SK-N-SH treated with all-trans-retinoic acid at 6 μM for 48 hours (cell line): ENCODE measurements at regions not wholly inside any gene's neighbourhood (a gene's known extent, or its start where the extent isn't known, plus 50 kb on each side); places are given as distances from the start of the nearest gene placed in this dataset.

Experiments used
- ATAC-seq: fragments of 200-7000 bp; cut with Tn5 transposase; 3 replicates; pipeline ENCODE4 v1.9.1; 2020; ENCODE audit warnings: mild to moderate bottlenecking, moderate library complexity
- ARNTL ChIP-seq: fragments of 450-650 bp; formaldehyde crosslinking; IDR thresholded peaks from 2 replicates; pipeline ENCODE4 v1.5.0; 2020; ENCODE audit warnings: low read depth, mild to moderate bottlenecking, moderate library complexity, borderline replicate concordance
- BACH2 ChIP-seq: fragments of 250-450 bp; sonication (Bioruptor Pico); IDR thresholded peaks from 2 replicates; pipeline ENCODE4 v1.9.0; 2021; ENCODE audit warnings: mild to moderate bottlenecking, borderline replicate concordance
- CSDC2 ChIP-seq: fragments of 250-450 bp; sonication (Bioruptor Pico); IDR thresholded peaks from 2 replicates; pipeline ENCODE4 v1.5.0; 2020; ENCODE audit warnings: mild to moderate bottlenecking, moderate library complexity
- ESRRG ChIP-seq: fragments of 250-450 bp; sonication (Bioruptor Pico); IDR thresholded peaks from 2 replicates; pipeline ENCODE4 v1.6.1; 2021; ENCODE audit warnings: mild to moderate bottlenecking
- GLIS3 ChIP-seq: fragments of 250-450 bp; sonication (Bioruptor Pico); IDR thresholded peaks from 2 replicates; pipeline ENCODE4 v1.5.0; 2020; ENCODE audit warnings: mild to moderate bottlenecking, moderate library complexity
- ISL1 ChIP-seq: fragments of 250-450 bp; sonication (Bioruptor Pico); IDR thresholded peaks from 2 replicates; pipeline ENCODE4 v2.1.2; 2022; ENCODE audit warnings: mild to moderate bottlenecking, moderate library complexity
- OSR1 ChIP-seq: fragments of 250-450 bp; sonication (Bioruptor Pico); IDR thresholded peaks from 2 replicates; pipeline ENCODE4 v1.8.0; 2022; ENCODE audit warnings: moderate library complexity, mild to moderate bottlenecking, inconsistent platforms
- PATZ1 ChIP-seq: fragments of 250-450 bp; sonication (Bioruptor Pico); IDR thresholded peaks from 2 replicates; pipeline ENCODE4 v1.8.0; 2020; ENCODE audit warnings: mild to moderate bottlenecking, moderate library complexity, borderline replicate concordance
- POU6F1 ChIP-seq: fragments of 250-450 bp; sonication (Bioruptor Pico); IDR thresholded peaks from 2 replicates; pipeline ENCODE4 v1.8.0; 2021; ENCODE audit warnings: low read depth, mild to moderate bottlenecking, moderate library complexity, borderline replicate concordance
- RARB ChIP-seq: fragments of 250-450 bp; sonication (Bioruptor Pico); IDR thresholded peaks from 2 replicates; pipeline ENCODE4 v1.8.0; 2021; ENCODE audit warnings: mild to moderate bottlenecking, moderate library complexity
- SNAI2 ChIP-seq: fragments of 250-450 bp; sonication (Bioruptor Pico); IDR thresholded peaks from 2 replicates; pipeline ENCODE4 v1.5.0; 2020; ENCODE audit warnings: mild to moderate bottlenecking, moderate library complexity
- TCF4 ChIP-seq: fragments of 250-450 bp; sonication (Bioruptor Pico); IDR thresholded peaks from 2 replicates; pipeline ENCODE4 v1.8.0; 2021; ENCODE audit warnings: mild to moderate bottlenecking, moderate library complexity, borderline replicate concordance
- TOX ChIP-seq: fragments of 250-450 bp; sonication (Bioruptor Pico); IDR thresholded peaks from 2 replicates; pipeline ENCODE4 v1.8.0; 2021; ENCODE audit warnings: mild to moderate bottlenecking, moderate library complexity, borderline replicate concordance
- TSHZ2 ChIP-seq: fragments of 250-450 bp; sonication (Bioruptor Pico); IDR thresholded peaks from 2 replicates; pipeline ENCODE4 v1.5.0; 2020; ENCODE audit warnings: mild to moderate bottlenecking, moderate library complexity
- ZC3H10 ChIP-seq: fragments of 250-450 bp; sonication (Bioruptor Pico); IDR thresholded peaks from 2 replicates; pipeline ENCODE4 v1.5.1; 2021; ENCODE audit warnings: mild to moderate bottlenecking, moderate library complexity
- ZFP3 ChIP-seq: fragments of 250-450 bp; sonication (Bioruptor Pico); IDR thresholded peaks from 2 replicates; pipeline ENCODE4 v1.5.0; 2020; ENCODE audit warnings: mild to moderate bottlenecking, moderate library complexity
- ZFP30 ChIP-seq: fragments of 450-650 bp; formaldehyde crosslinking; IDR thresholded peaks from 2 replicates; pipeline ENCODE4 v1.5.0; 2022; ENCODE audit warnings: mild to moderate bottlenecking, moderate library complexity
- ZNF565 ChIP-seq: fragments of 450-650 bp; formaldehyde crosslinking; conservative IDR thresholded peaks from 2 replicates; pipeline ENCODE4 v1.5.0; 2020; ENCODE audit warnings: low read depth, mild to moderate bottlenecking, moderate library complexity
- ZNF70 ChIP-seq: fragments of 450-650 bp; formaldehyde crosslinking; IDR thresholded peaks from 2 replicates; pipeline ENCODE4 v1.5.0; 2020; ENCODE audit warnings: mild to moderate bottlenecking, moderate library complexity
- ZNF8 ChIP-seq: fragments of 450-650 bp; formaldehyde crosslinking; IDR thresholded peaks from 2 replicates; pipeline ENCODE4 v1.5.0; 2020; ENCODE audit warnings: mild to moderate bottlenecking, moderate library complexity
- TF ChIP-seq, protein P1 (sequence below): fragments of 250-450 bp; sonication (Bioruptor Pico); IDR thresholded peaks from 2 replicates; pipeline ENCODE4 v1.5.1; 2020; ENCODE audit warnings: low read depth, mild to moderate bottlenecking, moderate library complexity
- TF ChIP-seq, protein P2 (sequence below): fragments of 250-450 bp; sonication (Bioruptor Pico); IDR thresholded peaks from 2 replicates; pipeline ENCODE4 v1.5.1; 2021; ENCODE audit warnings: mild to moderate bottlenecking, moderate library complexity

DNA sequence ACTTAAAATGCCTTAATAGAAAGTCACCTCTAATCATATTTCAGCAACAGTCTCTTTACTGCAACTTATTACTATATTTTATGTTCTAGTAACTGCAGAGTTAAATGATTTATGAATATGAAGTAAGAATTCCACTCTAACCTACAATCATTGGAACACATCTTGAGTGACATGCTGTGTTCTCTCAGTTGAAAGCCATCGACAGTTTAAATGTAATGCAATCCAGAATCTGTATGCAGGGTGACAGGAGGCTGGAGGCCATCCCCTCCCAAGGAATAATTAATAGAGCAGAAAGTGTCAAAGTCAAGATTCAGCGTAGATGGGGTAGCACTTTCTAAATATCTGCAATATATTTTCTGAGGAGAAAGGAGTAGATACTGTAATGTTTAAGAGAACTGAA is 590.3 kb upstream of the SORCS1 start:
- no peak for ATAC-seq
- TF ChIP-seq POU6F1 (CRISPR knock-in tag) (no peak), PATZ1 (CRISPR knock-in tag) (no peak), CSDC2 (no peak), ZC3H10 (no peak), TOX (CRISPR knock-in tag) (no peak), ESRRG (no peak), ISL1 (no peak), SNAI2 (CRISPR knock-in tag) (no peak), ZNF565 (CRISPR knock-in tag) (no peak), ZFP30 (no peak), ZNF8 (CRISPR knock-in tag) (no peak), ZFP3 (CRISPR knock-in tag) (no peak), RARB (CRISPR knock-in tag) (no peak), BACH2 (CRISPR knock-in tag) (no peak), TCF4 (CRISPR knock-in tag) (no peak), TSHZ2 (CRISPR knock-in tag) (no peak), GLIS3 (CRISPR knock-in tag) (no peak), ZNF70 (CRISPR knock-in tag) (no peak)
- TF ChIP-seq, protein P1, sequence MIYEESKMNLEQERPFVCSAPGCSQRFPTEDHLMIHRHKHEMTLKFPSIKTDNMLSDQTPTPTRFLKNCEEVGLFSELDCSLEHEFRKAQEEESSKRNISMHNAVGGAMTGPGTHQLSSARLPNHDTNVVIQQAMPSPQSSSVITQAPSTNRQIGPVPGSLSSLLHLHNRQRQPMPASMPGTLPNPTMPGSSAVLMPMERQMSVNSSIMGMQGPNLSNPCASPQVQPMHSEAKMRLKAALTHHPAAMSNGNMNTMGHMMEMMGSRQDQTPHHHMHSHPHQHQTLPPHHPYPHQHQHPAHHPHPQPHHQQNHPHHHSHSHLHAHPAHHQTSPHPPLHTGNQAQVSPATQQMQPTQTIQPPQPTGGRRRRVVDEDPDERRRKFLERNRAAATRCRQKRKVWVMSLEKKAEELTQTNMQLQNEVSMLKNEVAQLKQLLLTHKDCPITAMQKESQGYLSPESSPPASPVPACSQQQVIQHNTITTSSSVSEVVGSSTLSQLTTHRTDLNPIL (CRISPR knock-in tag) = no peak
- TF ChIP-seq, protein P2, sequence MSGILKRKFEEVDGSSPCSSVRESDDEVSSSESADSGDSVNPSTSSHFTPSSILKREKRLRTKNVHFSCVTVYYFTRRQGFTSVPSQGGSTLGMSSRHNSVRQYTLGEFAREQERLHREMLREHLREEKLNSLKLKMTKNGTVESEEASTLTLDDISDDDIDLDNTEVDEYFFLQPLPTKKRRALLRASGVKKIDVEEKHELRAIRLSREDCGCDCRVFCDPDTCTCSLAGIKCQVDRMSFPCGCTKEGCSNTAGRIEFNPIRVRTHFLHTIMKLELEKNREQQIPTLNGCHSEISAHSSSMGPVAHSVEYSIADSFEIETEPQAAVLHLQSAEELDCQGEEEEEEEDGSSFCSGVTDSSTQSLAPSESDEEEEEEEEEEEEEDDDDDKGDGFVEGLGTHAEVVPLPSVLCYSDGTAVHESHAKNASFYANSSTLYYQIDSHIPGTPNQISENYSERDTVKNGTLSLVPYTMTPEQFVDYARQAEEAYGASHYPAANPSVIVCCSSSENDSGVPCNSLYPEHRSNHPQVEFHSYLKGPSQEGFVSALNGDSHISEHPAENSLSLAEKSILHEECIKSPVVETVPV (CRISPR knock-in tag) = no peak

DNA sequence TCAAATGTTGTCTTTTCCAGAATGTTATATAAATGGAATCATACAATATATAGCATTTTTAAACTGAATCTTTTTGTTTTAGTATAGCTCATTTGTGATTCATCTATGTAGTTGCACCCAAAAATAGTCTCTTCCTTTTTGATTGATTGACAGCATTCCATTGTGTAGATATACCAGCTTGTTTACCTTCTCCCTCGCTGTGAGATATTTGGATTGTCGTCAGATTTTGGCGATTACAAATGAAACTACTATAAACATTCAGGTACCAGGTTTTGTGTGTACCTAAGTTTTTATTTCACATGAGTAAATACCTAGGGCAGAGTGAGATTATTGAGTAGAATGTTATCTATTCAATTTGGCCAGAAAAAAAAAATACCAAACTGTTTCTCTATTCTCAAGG is 584.7 kb upstream of the SORCS1 start:
- no peak for ATAC-seq
- TF ChIP-seq BACH2 (CRISPR knock-in tag) (no peak), ZFP30 (no peak), ZNF8 (CRISPR knock-in tag) (no peak), SNAI2 (CRISPR knock-in tag) (no peak), OSR1 (CRISPR knock-in tag) (no peak), TCF4 (CRISPR knock-in tag) (no peak), GLIS3 (CRISPR knock-in tag) (no peak), ZNF70 (CRISPR knock-in tag) (no peak), POU6F1 (CRISPR knock-in tag) (no peak), TOX (CRISPR knock-in tag) (no peak), ESRRG (no peak), RARB (CRISPR knock-in tag) (no peak), ZC3H10 (no peak), ZNF565 (CRISPR knock-in tag) (no peak), ARNTL (CRISPR knock-in tag) (no peak)
- TF ChIP-seq, protein P2 (CRISPR knock-in tag) = no peak
- TF ChIP-seq, protein P1 (CRISPR knock-in tag) = no peak
